Mucosa of gallbladder (tissue), 1 donor: ENCODE measurements at regions not wholly inside any gene's neighbourhood (a gene's known extent, or its start where the extent isn't known, plus 50 kb on each side); places are given as distances from the start of the nearest gene placed in this dataset.
"Not testable (repeated sequence)": the region's sequence is repeated elsewhere in the genome, so short reads cannot be mapped to it uniquely, and the experiment has no call there.

Experiments used
- DNase-seq: peaks from one replicate; pipeline ENCODE4 v3.0.0-alpha.2; 2020; ENCODE audit warnings: low spot score
- donor health status: DM: no; HTN: no; CAD: no.

DNA sequence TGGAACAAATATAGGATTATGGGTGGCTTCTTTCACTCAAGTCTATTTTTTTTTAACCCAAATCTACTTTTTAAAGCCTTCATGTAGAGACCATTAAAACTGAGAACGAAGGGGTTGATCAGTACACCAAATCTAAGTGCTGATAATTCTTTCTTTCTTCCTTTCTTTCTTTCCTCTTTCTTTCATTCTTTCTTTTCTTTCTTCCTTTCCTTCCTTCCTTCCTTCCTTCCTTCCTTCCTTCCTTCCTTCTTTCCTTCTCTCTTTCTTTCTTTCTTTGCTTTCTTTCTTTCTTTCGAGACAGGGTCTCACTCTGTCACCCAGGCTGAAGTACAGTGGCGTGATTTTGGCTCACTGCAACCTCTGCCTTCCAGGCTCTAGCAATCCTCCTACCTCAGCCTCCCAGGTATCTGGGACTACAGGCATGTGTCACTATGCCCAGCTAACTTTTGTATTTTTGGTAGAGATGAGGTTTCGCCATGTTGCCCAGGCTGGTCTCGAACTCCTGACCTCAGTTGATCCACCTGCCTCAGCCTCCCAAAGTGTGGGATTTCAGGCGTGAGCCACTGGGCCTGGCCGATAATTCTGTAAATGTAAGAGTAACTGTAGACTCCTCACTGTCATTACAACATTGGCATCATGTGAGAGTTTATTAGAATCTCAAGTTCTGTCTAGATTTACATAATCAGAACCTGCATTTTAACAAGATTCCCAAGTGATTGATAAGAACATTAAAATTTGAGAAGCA is 236.4 kb downstream of the TFEC start:
- no peak for DNase-seq

GRCh38 chr7:115789901-115790300 is 240.7 kb downstream of the TFEC start:
- DNase-seq = no peak

DNA sequence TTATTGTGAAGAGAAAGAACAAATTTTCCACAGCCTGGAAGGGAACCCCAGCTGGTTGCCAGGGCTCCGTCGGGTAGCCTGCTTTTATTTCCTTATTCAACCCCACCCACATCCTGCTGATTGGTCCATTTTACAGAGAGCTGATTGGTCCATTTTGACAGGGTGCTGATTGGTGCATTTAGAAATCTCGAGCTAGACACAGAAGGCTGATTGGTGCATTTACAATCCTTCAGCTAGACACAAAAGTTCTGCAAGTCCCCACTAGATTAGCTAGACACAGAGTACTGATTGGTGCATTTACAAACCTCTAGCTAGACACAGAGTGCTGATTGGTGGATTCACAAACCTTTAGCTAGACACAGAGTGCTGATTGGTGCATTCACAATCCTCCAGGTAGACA is 241.1 kb downstream of the TFEC start:
- not testable (repeated sequence) for DNase-seq

DNA sequence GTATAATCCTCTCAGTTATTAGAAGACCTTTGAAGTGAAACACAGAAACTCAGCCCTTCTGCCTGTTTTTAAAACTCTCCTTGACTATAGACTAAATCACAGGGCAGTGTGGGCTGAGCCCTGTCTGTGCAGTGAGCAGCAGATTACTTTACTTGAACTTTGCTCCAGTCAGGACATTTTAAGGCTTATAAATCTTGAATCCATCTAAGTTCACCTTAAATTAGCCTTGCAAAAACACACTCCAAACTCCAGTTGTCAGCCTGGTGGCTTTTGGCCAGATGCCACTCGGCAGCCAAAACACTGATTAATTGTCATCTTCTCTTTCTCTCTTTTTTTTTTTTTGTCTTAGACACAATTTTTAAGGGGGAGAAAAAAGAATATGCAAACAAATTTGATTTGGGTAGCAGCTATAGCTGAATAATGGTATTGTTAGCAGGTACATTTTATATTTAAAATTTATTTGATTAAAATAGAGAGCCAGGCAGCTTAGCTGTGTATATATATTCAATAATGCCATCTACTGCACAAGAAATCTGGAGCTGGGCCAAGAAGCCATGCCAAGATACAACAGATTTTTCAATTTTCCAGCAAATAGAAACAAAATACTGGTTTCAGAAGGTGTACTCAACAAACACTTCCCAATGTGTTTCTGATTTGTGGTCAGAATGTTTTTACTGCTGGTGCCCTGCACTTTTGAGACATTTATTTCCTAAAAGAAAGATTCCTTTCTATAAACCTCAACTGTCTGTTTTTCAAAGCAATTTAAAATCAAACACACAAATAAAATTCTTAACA is 247.7 kb downstream of the TFEC start:
- no peak for DNase-seq

GRCh38 chr7:115779561-115779960 is 251.0 kb downstream of the TFEC start:
- no peak for DNase-seq

- peak; percentile 14 for DNase-seq
These were observed 254.6 kb downstream of the TFEC start for GRCh38 chr7:115775981-115776380.

- no peak for DNase-seq
These were observed 267.2 kb downstream of the TFEC start for GRCh38 chr7:115763347-115763746.

- DNase-seq = no peak
These were observed 272.5 kb downstream of the TFEC start for GRCh38 chr7:115758025-115758424.

- no peak for DNase-seq
These were observed 276.3 kb downstream of the TFEC start for GRCh38 chr7:115754226-115754625.

GRCh38 chr7:115749924-115750323 is 280.6 kb downstream of the TFEC start:
- no peak for DNase-seq

GRCh38 chr7:115748123-115748738 is 282.3 kb downstream of the TFEC start:
- DNase-seq = no peak

GRCh38 chr7:115747174-115747573 is 283.4 kb downstream of the TFEC start:
- DNase-seq = no peak

DNA sequence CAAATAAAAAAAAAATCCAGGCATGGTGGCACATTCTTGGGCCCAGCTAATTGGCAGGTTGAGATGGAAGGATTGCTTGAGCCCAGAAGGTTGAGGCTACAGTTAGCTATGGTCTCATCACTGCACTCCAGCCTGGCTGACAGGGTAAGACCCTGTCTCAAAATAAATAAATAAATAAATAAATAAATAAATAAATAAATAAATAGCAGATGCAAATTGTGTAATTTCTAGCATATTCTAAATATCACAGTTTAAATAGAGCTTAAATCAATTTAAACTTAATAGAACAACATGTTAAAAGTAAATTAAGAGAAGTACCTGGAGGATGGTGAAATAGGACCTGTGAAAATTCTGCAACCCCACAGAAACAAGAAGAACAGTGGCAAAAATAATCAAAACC is 290.5 kb downstream of the TFEC start:
- no peak for DNase-seq

- no peak for DNase-seq
These were observed 295.9 kb downstream of the TFEC start for GRCh38 chr7:115734641-115735040.

DNA sequence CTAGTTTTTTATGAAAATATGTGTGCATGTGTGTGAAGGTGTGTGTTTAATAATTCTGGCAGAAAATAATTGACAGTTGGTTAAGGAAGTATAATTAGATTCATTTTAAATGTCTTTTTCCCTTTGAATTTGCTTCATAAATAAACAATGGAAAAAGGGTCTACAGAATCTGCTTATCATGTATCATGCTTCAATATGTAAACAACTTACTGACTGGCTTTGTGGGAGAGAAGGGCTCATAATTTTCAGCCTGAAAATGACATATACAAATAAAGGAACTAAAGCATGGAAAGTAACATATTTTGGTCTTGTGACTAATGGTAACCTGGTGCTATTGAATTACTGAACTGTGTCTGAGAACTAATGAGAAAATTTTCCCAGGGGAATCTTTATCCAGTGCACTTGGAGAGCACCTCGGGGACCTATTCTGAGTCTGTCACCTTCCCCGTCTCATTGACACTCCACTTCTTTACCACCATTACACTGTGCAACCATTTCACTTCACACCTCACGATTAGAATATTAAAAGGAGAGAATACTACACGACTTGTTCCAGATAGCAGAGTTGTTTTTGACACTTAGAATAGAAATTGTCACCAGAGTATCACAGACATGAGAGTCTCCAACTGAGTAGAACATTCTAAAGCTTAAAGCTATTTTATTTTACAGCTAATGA is 298.6 kb downstream of the TFEC start:
- DNase-seq = no peak

DNA sequence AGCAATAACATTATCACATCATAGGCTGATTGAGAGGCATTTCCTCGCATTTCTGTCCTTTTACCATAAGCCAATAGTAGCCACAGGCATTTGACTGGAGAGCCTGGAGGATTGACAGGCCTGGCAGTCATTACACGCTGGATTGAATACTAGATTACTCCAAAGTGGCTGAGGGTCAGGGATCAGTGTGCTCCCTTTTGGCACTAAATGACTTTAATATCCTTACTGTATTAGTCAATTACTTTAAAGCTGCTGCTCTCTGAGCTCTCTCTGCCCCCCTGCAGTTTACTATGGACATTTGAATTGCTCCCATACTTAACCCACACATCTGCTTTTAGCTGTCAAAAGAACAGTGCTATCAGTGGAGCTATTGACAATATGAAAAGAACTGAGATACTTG is 302.0 kb downstream of the TFEC start:
- DNase-seq = no peak

DNA sequence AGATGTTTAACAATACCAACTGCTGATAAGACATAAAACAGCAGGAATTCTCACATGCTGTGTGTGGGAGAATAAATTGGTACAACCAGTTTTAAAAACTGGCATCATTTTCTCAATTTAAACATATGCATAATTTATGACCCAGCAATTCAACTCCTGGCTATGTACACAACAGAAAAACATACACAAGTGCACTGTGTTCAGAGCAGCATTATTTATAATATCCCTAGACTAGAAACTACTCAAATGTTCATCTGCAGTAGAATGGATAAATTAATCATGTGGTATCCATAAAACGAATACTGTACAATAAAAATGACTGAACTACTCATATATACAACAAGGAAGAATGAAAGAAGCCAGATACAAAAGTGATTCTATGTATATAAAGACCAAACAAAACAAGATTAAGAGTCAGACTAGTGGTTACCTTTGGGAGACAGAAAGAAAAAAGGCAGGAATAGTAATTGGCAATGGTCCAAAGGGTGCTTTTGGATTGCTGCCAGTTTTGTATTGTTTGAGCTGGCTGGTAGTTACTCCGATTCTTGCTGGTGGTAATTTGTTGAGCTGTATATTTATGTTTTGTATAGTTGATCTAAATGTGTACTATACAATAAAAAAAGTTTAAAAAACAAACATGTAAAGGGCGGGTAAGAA is 306.0 kb downstream of the TFEC start:
- DNase-seq = no peak

GRCh38 chr7:115722302-115722977 is 308.1 kb downstream of the TFEC start:
- no peak for DNase-seq

DNA sequence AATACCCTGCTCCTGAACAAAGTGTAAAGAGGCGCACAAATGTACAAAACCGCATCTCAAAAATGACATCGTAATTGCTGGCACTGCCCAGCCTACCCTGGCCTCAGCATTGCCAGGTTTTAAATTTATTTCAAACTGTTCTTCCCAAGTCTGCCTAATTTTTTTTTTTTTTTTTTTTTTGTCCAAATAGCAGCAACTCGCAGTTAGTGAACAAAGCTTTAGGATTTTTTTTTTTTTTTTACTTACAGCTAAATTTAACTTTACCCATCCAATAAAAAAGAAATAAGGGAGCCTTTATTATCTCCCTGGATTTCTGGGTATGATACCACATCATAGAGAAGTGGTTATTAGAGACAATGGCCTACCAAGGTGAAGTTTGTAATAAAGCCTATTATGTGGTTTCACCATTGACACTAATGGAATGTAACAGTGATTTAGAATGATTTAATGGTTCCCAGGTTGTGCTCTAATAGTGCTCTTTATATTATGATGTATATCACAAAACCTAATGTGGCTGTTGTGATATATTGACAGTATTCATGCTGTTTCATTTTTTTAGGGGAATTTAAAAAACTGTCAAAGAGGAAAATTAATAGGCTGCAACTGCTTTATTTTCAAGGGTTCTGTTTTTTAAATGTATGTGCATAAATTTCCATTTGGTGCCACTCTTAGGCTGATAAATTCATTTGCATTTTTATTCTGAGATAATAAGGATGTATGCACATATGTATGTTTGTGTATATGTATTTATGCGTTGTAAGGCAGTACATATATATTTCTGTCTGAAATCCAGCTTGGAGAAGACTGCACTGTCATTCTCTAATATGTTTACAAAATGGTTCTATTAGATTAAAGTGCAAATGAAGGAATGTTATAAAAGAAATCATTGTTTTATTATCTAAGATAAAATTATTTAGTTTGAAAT is 309.0 kb downstream of the TFEC start:
- no peak for DNase-seq

GRCh38 chr7:115719963-115720362 is 310.6 kb downstream of the TFEC start:
- no peak for DNase-seq
